ENCODE measurements at regions not wholly inside any gene's neighbourhood (a gene's known extent, or its start where the extent isn't known, plus 50 kb on each side); places are given as distances from the start of the nearest gene placed in this dataset.

DNA sequence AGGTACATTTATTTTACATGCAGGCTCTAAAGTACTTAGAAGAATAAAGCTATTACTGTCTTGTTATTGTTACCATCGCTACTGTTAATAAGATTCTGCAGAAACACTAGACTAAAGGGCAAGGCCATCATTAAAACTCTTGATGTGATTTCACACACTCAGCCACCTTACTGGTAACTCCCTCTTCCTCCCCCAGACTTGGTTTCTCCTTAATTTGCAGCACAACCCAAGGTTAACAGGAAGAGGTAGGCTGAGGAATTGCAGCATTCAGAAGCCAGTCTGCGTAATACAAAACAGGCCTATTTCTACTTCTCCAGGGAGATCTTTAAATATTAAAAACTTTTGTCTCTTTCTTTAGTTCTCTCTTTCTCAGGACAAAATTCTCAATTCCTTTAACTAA, 210.3 kb downstream of the BTG1 start:
- TF ChIP-seq, protein P1, sequence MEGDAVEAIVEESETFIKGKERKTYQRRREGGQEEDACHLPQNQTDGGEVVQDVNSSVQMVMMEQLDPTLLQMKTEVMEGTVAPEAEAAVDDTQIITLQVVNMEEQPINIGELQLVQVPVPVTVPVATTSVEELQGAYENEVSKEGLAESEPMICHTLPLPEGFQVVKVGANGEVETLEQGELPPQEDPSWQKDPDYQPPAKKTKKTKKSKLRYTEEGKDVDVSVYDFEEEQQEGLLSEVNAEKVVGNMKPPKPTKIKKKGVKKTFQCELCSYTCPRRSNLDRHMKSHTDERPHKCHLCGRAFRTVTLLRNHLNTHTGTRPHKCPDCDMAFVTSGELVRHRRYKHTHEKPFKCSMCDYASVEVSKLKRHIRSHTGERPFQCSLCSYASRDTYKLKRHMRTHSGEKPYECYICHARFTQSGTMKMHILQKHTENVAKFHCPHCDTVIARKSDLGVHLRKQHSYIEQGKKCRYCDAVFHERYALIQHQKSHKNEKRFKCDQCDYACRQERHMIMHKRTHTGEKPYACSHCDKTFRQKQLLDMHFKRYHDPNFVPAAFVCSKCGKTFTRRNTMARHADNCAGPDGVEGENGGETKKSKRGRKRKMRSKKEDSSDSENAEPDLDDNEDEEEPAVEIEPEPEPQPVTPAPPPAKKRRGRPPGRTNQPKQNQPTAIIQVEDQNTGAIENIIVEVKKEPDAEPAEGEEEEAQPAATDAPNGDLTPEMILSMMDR (IDR thresholded peaks at IDR 0.05): no peak
- no peak for TF ChIP-seq POLR2A (IDR thresholded peaks at IDR 0.05)

Data from uterus (tissue), 2 donors.